NCI-H82 (cell line): ENCODE measurements at regions not wholly inside any gene's neighbourhood (a gene's known extent, or its start where the extent isn't known, plus 50 kb on each side); places are given as distances from the start of the nearest gene placed in this dataset.

Experiments used
- DNase-seq: peaks from one replicate; lab custom pipeline; 2025; lab: John Stamatoyannopoulos, UW

- DNase-seq = peak; percentile 37
These were observed 181.3 kb upstream of the LINC00305 start for GRCh38 chr18:64330161-64330560.

DNA sequence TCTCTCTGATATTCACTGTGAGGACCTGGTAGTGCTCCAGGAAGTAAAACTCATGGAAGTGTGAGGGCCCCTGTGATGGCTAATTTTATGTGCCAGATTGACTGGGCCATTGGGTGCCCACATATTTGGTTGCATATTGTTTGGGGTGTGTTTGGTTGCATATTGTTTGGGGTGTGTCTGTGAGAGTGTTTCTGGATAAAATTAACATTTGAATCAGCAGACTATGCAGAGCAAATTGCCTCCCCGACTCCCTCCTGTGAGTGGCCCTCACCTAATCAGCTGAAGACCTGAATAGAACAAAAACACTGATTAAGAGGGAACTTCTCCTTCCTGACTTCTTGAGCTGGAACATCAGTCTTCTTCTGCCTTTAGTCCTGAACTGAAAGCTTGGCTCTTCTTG, 173.3 kb upstream of the LINC00305 start:
- DNase-seq = no peak

GRCh38 chr18:64318547-64318946, 169.7 kb upstream of the LINC00305 start:
- no peak for DNase-seq

DNA sequence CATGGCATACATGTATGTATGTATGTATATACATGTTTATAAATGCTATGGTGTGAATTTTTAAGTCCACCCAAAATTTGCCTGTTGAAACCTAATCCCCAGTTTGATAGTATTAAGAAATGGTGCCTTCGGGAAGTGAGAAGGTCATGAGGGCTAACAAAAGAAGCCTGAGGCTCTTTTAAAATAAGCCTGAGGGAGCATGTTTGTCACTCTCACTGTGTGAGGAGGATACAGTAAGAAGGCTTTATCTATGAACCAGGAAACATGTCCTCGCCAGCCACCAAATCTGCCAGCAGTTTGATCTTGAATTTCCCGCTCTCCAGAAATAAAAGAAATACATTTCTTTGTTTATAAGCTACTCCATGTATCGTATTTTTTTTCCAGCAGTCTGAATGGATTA, 163.0 kb upstream of the LINC00305 start:
- no peak for DNase-seq

DNA sequence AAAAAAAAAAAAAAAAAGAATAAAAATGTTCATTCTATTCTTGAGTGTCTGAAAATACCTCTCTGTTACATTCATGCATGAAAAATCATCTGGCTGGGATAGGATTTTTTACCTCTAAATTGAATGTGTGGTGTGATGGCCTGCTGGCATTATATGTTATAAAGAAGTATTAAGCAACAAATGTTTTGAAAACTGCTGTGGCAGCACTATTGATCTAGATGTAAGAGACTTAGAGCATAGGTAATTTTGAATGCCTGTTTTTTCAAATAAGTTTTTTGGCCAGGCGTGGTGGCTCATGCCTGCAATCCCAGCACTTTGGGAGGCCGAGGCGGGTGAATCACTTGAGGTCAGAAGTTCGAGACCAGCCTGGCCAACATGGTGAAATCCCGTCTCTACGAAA, 147.0 kb upstream of the LINC00305 start:
- DNase-seq = no peak

DNA sequence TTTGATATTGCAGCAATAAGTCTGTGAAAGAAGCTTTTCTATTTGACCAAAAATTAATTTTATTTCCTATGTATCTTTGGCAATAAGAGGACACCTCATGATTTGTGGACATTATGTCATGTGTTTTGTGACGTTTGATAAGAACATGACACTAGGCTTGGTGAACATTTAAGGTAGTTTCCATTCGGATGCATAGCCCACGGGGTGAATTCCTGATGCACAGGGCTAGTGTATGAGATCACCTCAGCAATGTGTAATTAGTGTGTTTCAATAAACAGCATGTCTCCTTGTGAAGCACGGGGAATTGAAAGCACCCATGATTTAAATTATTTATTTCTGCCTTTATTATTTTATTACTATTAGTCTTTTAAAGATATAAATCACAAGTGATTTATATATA, 146.1 kb upstream of the LINC00305 start:
- DNase-seq = no peak

DNA sequence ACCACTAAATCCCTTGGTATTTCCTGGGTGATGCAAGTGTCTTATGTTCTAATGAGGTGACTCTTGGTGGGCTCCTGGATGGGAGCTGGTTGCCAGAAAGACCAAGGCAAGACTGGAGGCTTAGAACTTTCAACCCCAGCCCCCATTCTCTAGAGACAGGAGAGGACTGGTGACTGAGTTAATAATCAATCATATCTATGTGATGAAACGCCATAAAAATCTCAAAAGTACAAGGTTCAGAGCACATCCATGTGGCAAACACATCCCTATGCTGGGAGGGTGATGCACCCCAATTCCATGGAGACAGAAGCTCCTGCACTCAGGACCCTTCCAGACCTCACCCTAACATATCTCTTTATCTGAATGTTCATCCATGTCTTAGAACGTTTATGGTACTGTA, 139.5 kb upstream of the LINC00305 start:
- no peak for DNase-seq

GRCh38 chr18:64287926-64288325, 139.0 kb upstream of the LINC00305 start:
- DNase-seq = no peak

DNA sequence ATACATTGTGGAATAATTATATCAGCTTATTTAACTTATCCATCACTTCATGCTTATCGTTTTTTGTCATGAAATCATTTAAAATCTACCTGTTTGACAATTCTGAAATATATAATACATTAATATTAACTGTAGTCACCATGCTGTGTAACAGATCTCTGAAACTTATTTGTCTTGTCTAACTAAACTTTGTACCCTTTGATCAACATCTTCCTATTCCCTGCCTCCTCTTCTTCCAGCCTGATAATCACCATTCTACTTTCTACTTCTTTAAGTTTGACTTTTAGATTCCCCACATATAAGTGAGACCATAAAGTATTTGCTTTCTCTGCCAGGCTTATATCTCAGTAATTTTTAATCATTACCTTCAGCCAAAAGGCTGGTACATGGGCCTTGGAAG, 134.2 kb upstream of the LINC00305 start:
- DNase-seq = no peak

GRCh38 chr18:64278026-64278425, 129.1 kb upstream of the LINC00305 start:
- DNase-seq = no peak

- DNase-seq = no peak
These were observed 127.6 kb upstream of the LINC00305 start for GRCh38 chr18:64276311-64277090.

- DNase-seq = no peak
These were observed 126.9 kb upstream of the LINC00305 start for GRCh38 chr18:64275593-64276300.

DNA sequence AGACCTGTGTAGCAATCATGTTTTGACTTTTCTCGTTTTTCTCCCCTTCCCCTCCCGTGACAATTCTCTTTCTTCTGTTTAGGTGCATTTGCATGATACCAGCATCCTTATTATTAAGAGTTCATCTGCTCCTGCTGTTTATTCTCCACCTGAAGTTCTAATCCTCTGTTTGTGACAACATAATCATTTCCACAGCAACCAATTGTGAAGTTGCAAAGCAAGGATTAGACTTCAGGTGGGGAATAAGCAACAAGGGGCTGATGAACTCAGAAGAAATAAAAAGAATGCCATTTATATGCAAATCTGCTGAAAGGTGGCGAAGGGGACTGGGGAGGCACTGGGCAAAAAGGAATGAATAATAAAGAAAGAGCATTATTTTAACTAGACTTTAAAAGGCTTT, 124.8 kb upstream of the LINC00305 start:
- DNase-seq = no peak

DNA sequence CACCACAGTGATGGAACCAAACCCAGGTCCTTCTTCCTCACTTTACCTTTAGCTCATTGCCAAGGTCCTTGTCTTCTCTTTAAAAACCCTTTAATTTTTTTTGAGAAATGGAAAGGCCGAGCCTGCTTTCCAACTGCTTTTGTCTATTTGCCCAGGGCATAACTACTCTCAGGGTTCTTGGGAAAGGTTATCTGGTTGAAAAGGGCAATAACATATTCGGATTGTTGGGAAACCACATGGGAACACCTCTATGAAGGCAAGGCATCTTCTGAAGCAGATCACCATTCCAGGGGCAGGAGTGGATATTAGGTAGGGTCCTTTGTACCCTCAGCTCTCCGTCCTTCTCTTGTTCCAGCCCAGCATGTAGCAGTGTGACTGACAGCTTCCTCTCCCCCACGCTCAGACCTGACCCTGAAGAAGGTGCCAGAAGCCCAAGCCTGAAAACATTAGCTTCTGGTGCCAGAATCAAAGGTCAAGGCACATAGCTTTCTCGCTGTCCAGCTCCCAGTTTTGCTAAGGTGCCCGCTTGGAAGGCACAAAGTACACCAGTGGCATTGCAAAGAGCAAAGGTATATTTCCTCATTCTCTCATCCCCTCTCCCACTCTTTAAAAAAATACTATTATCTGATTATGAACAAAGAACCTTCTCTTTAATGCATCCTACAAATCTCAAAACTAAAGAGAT, 123.2 kb upstream of the LINC00305 start:
- DNase-seq = no peak

GRCh38 chr18:64271246-64271645, 122.4 kb upstream of the LINC00305 start:
- no peak for DNase-seq

- no peak for DNase-seq
These were observed 121.7 kb upstream of the LINC00305 start for GRCh38 chr18:64270608-64271007.

DNA sequence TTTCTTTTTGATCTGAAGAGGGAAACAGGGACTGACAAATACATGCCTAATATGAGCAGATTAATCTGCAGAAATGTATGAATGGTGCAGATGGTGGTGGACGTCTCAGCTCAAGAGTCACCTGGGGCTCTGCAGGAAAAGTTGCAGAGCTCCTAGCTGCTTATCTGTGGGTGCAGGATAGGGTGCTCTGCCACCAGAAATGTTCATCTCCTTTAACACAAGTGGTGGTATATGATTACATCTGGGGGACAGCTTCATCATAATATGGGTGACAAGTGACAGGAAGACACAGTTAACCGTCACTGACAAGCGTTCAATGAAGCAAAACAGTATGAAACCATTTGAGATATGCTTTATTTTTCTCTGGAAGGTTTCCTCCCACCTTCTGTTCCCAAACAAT, 121.2 kb upstream of the LINC00305 start:
- no peak for DNase-seq

- DNase-seq = no peak
These were observed 115.3 kb upstream of the LINC00305 start for GRCh38 chr18:64264171-64264570.

- no peak for DNase-seq
These were observed 111.9 kb upstream of the LINC00305 start for GRCh38 chr18:64260810-64261209.

- DNase-seq = no peak
These were observed 111.0 kb upstream of the LINC00305 start for GRCh38 chr18:64259871-64260270.

DNA sequence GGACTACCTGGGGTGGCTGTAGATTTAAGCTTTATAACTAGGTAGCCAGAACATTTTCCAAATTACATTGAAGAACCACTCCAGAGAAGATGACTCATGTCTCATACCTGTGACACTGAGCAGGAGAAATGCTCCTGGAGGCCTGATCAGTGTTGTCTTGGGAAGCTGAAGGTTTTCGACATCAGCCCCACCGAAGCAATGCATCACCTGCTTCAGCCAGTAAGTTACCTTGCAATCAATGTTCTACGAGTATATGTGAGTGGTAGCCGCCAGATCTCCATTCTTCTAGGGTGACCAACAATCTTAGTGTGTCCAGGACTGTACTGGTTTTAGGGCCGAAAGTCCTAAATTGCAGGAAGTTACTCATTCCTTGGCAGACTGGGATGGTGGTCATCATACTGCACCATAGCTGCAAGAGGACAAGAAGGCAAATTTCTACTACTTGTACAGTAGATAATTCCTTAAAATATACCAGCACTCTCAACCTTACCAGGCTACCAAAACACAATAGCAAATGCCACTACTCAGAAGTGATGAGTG, 109.3 kb upstream of the LINC00305 start:
- DNase-seq = no peak

- no peak for DNase-seq
These were observed 105.7 kb upstream of the LINC00305 start for GRCh38 chr18:64254399-64255093.
